Limb (tissue), 2 donors: ENCODE measurements at regions not wholly inside any gene's neighbourhood (a gene's known extent, or its start where the extent isn't known, plus 50 kb on each side); places are given as distances from the start of the nearest gene placed in this dataset.

Experiments used
- DNase-seq, 2 donors: peaks; one replicate each; pipeline ENCODE4 v3.0.0-alpha.2; 2016; ENCODE audit errors: extremely low spot score in 2 of 2

DNA sequence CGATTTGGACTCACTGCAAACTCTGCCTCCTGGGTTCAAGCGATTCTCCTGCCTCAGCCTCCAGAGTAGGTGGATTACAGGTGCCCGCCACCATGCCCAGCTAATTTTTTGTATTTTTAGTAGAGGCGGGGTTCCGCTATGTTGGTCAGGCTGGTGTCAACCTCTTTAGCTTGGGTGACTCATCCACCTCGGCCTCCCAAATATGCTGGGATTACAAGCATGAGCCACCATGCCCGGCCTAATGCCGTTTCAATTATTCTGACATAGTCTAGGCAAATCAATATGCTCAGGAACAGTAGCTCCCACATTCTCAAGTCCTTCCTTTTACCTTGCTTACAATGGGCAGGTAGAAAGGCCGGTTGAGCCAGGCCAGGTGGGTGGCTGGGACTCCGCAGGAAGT lies 82.0 kb upstream of the EEA1 start:
- DNase-seq = no peak

DNA sequence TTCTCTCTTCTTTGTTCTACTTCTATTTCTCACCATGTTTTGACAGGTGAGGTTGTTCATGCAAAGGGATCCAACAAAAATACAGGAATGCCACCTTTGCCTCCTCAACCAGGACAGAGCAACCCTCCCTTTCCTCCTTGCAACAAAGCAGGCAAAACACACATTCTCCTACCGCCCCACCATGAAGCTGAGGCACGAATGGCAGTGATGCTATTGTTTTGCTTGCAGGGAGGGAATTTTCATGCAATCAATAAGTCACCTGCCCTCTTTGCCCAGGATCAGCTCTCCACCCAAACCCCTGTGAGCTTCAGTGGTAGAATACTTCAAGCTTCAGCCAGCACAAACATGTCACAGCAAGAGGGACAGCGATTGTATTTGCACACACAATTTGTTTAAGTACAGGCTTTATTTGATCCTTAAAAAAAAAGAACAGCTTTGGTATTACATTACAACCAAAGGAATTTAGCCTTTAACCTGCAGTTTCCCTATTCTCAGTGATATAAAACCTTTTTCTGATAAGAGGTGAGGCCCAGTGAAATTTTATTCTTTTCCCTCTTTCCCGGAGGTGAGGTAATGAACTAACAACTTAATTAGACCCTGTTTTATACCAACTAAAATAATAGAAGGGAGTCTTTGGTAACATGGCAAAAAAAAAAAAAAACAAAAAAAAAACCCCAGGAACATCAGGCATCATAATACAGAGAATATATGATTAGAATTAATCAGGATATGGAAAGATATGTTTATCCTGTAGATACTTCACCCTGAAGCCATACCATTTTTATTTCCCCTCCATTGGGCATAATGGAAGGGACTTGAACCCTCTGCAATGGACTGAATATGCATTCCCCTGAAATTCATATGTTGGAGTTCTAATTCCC lies 87.0 kb upstream of the EEA1 start:
- no peak for DNase-seq

DNA sequence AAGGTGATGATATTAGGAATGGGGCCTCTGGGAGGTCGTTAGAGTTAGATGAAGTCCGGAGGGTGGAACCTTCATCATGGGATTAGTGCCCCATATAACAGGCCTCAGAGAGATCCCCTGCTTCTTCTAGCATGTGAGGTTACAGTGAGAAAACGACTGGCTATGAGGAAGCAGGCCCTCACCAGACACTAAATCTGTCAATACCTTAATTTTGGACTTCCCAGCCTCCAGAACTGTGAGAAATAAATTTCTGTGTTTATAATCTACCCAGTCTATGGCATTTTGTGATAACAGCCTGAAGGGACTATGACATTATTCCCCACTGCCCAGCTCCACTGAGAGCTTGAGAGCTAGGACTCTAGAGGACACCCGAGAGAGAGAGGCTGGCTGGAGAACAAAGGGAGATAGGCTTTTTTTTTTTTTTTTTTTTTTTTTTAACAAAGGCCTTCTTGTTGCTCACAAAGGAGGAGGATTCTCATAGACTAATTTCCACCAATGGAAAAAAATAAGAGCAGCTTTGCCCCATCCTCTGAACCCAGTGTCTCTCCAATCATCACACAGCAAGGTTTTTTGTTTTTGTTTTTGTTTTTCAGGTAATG lies 87.8 kb upstream of the EEA1 start:
- DNase-seq = no peak

DNA sequence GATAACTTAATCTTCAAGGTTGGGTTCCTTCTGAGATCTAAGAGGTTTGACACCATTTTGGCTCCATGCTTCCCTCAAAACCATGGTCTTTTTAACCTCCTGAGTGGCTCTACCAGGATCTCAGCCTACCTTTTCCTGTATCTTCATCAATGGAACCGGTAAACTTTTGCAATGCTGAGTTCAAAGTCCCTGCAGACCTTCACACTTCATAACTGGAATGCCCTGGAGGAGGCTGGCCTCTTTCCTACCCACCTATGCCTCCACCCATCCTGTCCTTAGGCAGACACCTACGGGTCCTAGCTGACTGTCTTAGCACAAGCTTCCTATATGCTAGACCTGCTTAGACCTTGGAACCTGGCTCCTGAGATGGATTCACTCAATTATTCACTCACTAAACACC lies 89.5 kb upstream of the EEA1 start:
- no peak for DNase-seq

DNA sequence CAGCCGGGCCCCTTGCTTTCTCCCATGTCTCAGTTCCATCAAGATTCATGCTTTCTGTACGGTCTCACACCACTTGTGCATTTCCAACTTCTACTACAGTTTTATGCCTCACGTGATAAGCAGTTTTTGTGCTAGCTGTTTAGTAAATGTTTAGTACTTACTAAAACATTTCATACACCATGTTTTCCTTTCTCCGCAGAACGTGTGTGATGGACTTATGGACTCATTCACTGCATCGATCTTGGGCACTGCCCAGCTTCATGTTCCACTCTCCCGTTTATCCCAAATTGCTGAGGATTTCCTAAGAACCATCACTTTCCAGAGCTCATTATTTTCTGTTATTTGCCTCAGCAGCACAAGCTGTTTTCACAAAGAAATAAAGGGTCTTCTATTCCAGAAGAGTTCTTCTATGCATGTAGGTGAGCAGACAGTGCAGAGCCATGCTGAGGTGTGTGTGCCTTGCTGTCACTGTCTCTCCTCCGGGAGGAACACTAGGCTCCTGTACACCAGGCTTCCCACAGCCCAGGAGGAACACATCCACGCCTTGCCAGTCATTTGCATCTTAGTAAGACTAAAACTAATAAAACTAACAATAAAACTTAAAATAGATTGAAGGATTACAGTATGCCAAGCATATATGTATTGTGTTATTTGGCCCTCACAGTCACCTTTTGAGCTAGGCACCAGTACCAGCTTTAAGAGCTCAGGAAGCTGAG lies 90.3 kb upstream of the EEA1 start:
- no peak for DNase-seq

DNA sequence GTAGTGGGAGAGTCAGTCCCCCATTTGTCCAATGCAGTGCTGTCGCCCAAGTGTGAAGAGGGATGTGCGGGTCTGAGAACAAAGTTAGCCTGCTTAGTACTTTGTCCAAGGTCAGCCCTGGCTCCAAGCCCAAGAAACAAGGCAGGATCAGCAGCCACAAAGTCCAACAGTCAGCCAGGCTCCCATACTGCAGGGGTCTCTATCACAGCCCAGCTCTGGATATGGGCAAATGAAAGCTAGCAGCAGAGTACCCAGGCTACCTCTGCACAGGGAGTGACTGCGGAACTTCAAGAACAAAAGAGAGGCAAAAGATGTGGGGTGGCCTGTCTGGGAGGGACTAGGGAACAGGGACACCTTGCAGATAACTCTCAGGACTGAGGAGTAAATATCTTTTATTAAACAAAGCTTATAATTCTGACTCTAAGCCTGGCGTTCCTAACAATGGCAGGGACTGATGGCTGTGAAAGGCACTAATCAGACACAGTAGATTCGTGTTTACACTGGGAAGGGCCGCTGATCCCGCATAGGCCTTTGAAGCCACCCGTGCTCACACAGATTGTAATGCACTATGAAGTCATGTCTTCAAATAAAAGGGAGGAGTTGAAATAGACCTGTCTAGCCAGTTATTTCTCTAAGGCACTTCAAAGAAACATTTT lies 91.0 kb upstream of the EEA1 start:
- DNase-seq = no peak

DNA sequence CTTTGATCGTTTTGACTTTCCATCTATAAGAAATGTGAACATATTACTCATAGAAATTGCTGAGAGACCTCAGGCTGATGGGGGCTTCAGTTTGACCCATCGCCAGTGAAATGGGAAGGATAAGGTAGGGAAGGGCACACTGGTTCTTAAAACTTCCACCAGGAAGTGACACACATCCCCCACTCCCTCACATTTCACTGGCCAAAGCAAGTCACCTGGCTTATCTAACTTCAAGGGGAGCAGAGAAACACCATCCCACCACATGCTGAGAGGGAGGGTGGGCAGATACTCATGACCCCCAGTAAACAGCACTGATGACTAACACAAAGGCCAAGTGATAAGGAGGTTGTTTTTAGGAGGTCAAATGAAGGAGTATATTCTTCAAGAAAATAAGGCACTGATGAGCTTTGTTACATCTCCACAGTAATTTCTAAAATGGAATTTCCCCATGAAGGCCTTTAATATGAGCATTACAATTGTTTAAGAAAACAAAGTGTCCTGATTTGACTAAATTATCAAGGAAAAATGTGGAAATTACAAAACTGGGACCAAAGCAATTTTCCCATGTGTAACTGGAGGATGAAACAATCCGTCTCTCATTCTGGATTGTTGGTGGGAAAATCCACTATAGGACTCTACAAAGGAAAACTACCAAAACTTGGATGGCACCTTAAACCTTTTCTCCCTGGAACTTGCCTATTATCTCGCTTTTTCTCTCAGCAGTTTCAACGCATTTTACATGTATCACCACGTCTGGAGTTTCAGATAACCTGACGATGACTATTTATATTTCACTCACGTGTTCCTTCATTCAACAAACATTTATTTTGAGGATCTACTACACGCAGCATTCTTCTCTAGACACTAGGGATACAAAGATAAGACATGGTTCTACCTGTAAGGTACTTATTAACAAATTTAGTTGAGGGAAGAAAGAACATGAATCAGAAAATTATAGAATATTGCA lies 91.8 kb upstream of the EEA1 start:
- DNase-seq = no peak

DNA sequence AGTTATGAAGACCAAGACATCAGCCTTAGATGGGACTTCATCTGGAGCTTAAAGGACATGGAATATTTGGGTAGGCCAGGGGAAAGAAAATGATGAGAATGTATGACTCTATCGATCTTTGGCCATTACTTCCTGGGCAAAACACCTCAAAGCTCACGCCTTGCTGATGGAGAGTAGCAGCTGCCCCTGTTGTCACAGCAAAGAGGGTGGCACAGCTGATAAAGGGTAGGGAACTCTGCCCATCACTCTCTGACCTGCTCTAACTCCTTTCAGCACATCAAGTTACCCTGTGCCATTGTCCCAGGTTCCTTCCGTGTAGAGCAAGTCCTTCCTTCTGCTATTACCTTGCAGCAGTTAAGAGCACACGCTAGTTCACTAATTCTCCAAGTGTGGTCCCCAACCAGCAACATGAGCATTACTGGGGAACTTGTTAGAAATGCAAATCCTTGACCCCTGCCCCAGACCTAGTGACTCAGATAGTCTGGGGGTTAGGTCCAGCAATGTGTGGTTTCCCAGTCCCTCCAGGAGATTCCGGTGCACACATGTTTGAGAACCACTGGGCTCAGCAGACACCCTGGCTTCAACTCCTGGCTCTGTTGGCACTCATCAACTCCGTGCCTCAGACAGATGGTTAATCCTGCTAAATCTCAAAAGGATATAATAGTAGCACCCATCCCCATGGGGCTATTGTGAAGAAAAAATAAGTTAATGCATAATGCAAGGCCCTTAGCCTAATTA lies 93.7 kb upstream of the EEA1 start:
- no peak for DNase-seq

DNA sequence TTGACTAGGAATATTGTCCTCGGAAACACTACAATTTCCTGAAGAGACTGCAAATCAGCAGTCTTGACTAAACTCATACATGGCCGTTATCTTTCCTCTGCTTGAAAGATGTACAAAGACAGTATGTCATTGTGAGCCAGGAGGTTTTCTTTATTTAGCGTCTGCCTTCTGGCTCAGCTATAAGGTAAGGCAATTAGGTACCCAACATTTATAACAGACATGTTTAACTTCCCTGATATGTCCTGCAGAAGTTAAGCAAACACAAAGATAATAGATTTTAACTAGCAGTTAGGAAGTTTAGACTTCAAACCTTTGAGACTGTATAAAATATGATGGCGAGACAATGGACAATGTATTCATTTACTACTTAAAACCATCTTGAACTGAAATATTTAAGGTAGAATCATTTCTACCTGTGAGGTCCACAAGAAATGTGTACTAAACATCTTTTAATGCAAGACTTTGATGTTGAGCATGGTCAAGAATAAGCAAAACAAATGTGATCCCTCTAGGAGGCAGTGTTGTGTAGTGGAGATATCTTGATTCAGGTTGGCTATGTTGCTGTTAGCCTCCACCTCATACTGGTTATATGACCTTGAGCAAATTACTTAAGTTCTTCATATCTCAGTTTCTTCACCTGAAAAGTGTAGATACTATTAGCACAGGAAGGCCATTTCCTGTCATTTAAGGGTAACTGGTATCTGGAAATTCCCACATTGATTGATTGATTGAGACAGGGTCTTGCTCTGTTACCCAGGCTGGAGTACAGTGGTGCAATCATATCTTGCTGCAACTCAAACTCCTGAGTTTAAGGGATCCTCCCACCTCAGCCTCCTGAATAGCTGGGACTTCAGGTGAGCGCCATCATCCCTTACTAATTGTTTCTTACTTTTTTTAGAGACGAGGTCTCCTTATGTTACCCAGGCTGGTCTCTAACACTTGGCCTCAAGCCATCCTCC lies 96.3 kb upstream of the EEA1 start:
- peak in 1 of 2 donors; percentile 15 for DNase-seq

DNA sequence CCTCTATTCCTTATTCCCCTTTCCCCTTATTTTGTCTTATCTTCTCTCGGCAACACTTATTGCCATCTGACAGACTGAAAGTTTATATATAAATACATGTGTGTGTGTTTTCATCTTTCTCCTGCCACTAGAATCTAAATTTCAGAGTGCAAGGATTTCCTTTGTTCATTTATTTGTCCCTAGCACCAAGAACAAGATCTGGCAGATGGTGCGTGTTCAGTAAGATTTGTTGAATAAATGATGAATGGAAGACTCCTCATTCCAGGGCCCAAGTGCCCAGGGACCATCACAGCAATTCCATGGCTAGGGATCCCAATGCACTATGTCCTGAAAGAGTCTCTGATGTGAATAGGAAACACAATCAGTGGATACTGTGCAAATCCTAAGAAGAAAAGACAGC lies 97.9 kb upstream of the EEA1 start:
- DNase-seq = no peak

DNA sequence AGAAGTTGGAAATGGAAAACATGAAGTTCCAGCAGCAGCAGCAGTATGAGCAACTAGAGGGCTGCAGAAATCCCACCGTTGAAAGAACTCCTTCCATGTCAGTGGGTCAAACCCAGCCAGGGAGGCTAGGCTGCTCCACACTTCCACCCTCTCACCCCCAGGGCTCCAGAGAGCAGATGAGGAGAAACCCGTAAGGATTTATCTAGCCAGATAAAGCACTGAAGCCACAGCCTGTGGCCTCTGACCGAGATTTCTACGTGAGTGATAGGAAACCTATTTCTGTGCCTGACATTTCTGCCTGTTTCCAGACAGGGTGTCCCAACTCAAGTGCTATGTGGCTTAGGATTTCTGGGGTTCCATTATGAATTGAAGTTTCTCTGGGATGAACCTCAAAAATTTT lies 100.0 kb upstream of the EEA1 start:
- no peak for DNase-seq

DNA sequence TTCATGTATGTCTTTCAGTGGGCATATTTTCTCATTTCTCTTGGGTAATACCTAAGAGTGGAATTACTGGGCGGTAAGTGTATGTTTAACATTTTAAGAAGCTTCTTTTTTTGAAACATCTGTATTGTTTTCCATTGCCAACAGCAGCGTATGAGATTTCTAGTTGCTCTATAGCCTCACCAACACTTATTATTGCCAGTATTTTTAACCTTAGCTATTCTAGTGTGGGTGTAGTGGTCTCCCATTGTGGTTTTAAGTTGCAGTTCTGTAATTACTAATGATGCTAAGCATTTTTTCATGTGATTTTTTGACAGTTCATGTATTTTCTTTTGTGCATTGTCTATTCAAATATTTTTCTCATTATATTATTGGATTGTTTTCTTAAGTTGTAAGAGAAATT lies 101.9 kb upstream of the EEA1 start:
- no peak for DNase-seq

DNA sequence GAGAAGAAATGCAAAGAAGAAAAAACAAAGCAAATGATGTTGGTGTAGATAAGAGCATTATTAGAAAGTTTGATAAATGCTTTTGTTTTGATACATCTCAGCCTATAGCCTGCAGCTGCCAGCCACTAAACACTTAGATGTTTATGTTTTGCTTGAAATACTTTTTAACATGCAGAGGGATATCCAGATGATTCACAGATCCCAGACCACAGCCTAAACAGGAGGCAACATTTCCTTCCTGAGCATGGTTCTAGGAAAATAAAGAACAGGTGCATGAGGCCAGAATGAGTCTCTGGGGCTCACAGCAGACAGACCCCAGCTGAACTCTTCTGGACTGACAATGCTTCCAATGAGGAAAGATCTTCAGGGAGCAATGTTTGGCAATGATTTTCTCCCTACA lies 103.7 kb upstream of the EEA1 start:
- DNase-seq = no peak

DNA sequence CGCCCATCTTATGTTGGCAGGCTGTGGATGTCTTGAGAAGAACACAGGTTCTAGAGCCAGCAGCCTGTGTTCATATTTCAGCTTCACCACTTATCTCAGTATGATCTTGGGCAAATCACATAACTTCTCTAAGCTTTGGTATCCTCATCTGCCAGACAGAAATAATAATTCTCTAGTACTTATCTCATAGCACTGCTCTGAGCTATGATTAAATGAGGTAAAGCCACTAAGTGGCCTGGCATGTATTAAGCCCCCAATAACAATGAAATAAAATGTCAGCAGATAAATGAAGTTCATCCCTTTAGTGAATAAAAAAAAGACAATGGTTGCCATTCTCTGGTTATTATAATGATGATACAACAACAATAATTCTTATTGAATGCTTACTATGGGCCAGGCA lies 104.9 kb upstream of the EEA1 start:
- DNase-seq = no peak

DNA sequence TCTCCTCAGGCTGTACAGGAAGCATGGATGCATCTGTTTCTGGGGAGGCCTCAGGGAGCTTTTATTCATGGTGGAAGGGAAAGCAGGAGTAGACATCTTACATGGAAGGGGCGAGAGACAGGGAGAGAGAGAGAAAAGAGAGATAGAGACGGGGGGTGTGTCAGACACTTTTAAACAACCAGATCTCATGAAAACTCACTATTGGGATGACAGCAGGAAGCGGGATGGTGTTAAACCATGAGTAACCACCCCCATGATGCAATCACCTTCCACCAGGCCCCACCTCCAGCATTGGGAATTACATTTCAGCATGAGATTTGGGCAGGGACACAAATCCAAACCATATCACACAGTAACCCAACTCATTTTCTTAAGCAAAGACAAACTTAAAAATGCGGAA lies 110.0 kb upstream of the EEA1 start:
- no peak for DNase-seq

DNA sequence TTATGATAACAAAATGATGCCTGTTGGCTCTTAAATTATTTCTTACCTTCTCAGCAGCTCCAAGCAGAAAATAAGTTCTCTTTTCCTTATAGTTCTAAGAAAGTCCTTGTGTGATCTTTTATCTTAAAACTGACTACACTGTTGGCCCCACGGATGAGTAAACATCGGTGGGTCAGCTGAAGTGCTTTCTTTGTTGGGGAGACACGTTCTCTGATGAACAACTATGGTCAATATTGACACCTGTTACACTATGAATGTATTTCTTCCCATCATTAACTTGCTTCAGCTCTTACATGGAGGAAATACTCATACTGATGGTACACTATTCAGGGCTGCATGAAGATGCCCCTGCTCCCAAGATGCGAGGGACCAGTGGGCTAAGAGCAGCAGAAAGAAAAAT lies 110.8 kb upstream of the EEA1 start:
- DNase-seq = no peak

DNA sequence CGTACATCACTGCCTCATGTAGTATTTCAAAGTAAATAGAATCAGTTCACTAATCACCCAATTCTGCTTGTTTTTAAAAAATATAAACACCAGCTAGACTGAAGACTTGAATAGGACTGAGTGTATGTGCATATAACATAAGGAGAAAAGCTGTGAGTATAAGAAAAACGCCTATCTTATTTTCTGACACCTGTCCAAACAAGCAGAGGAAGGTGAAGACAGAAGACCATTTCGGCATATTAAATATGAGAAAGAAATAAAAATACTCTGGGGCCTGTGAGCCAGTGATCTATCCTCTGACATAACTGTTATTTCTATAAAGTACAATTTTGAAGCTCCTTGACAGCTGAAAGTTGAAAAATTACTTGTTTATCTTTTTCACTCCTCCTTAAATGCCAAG lies 111.3 kb upstream of the EEA1 start:
- DNase-seq = no peak

DNA sequence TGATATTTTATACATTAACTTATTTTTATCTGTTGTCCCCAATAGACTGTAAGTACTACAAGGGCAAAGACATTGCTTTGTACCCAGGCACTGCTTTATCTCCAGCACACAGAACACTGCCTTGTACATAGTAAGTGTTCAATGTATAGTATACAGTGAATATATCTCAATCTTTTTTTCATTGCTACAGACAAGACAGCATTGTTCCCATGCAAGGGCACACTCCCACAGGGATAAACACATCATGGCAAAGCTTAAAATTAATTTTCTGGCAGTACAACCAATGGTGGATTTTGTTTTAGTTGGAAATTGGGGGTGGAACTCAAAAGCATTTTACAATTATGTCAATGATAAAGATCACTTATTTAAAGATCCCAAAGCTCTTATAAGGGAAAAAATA lies 112.3 kb upstream of the EEA1 start:
- DNase-seq = no peak

DNA sequence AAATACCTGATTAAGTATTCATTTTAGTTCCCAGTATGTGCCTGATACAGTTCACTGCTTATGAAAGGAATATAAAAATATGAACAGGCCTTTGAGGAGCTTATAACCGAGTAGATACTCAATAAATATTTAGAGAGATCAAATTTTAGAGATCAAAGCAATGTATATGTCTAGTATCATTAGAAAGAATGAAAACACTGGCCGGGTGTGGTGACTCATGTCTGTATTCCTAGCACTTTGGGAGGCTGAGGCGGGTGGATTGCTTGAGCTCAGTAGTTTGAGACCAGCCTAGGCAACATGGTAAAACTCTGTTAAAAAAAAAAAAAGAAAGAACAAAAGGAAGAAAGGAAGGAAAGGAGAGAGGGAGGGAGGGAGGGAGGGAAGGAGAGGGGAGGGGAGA lies 113.2 kb upstream of the EEA1 start:
- DNase-seq = no peak
